ENCODE measurements at regions not wholly inside any gene's neighbourhood (a gene's known extent, or its start where the extent isn't known, plus 50 kb on each side); places are given as distances from the start of the nearest gene placed in this dataset.

DNA sequence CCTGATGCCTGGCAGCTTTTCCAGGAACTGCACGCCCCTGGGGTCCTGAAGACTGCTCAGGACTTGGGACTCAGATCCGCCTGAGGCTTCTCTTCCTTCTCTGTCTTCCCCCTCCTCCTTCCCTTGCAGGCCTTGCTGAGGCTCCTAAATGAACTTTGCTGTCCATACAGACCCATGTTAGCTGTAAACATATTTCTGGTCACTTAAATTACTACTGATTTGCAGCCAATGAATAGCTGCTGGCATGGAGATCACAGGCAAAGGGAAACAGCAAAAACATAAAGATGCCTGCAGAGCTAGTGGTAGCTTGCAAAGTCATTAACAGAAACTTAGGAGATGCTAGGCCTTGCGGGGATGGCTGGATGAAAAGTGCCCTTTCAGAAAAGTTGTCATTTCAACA lies 261.9 kb downstream of the GADD45G start:
- no peak overlapping the region for H3K4me3 ChIP-seq (ENCODE audit: control insufficient read depth, low read depth, low read length)
- TF ChIP-seq, protein P1, sequence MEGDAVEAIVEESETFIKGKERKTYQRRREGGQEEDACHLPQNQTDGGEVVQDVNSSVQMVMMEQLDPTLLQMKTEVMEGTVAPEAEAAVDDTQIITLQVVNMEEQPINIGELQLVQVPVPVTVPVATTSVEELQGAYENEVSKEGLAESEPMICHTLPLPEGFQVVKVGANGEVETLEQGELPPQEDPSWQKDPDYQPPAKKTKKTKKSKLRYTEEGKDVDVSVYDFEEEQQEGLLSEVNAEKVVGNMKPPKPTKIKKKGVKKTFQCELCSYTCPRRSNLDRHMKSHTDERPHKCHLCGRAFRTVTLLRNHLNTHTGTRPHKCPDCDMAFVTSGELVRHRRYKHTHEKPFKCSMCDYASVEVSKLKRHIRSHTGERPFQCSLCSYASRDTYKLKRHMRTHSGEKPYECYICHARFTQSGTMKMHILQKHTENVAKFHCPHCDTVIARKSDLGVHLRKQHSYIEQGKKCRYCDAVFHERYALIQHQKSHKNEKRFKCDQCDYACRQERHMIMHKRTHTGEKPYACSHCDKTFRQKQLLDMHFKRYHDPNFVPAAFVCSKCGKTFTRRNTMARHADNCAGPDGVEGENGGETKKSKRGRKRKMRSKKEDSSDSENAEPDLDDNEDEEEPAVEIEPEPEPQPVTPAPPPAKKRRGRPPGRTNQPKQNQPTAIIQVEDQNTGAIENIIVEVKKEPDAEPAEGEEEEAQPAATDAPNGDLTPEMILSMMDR (IDR thresholded peaks at IDR 0.05; ENCODE audit: control insufficient read depth, insufficient read depth, low read depth, low read length, missing control alignments), result no peak
- no peak for DNase-seq (ENCODE audit: low read depth)

DNA sequence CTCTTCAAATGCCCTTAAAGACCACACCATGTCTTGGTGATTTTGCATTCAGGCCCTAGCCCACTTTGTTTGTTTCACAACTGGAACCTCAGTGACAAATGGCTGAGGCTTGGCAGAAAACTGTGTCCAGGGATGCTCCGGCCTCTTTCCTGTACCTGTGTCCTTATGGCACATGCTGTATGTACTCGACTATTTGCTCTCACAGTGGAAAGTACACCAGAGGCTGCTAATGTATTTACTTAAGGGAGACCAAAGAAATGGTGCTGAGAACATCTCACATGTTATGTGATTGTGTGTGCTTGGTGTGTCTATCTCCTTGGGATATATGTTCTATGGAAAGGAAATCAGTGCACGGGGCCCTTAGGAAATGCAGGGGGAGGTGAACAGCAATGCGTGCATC lies 263.3 kb downstream of the GADD45G start:
- H3K4me3 ChIP-seq (ENCODE audit: control insufficient read depth, low read depth, low read length), result no peak overlapping the region
- TF ChIP-seq, protein P1 (IDR thresholded peaks at IDR 0.05; ENCODE audit: control insufficient read depth, insufficient read depth, low read depth, low read length, missing control alignments), result no peak
- DNase-seq (ENCODE audit: low read depth), result no peak

DNA sequence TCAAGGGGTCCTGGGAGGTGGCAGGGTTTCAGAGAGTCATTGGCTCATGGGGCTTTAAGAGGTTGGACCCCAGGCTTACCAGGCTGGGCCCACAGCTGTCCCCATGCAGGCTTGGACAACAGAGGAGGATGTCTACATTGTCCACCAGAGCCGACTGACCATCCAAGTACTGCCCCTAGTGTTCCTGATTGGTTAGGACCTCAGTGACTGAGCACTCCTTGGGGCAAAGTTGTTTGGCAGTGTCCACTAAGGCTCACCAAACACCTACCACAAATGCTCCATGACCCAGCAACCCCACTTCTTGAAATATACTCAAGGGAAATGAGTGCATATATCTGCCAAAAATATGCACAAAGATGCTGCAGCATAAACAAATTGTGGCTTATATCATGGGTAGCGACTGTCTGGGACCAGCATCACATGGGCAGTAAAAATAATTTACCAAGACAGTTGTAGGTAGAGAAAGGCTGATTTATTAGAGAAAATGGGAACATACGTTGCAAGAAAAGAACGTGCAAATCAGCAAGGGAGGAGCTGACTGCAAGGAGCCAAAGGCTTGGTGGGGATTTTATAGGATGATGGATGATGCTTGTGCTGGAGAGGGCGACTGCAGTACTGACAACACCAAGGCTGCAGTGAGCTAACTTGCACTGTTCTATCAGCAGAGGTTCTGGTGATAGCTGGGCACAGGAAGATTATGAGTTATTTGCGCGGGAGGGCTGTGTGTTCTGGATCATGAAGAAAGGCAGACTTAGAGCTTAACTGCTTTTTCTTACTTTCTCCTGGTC lies 265.2 kb downstream of the GADD45G start:
- TF ChIP-seq, protein P1 (IDR thresholded peaks at IDR 0.05; ENCODE audit: control insufficient read depth, insufficient read depth, low read depth, low read length, missing control alignments), result no peak
- no peak for DNase-seq (ENCODE audit: low read depth)
- no peak overlapping the region for H3K4me3 ChIP-seq (ENCODE audit: control insufficient read depth, low read depth, low read length)

DNA sequence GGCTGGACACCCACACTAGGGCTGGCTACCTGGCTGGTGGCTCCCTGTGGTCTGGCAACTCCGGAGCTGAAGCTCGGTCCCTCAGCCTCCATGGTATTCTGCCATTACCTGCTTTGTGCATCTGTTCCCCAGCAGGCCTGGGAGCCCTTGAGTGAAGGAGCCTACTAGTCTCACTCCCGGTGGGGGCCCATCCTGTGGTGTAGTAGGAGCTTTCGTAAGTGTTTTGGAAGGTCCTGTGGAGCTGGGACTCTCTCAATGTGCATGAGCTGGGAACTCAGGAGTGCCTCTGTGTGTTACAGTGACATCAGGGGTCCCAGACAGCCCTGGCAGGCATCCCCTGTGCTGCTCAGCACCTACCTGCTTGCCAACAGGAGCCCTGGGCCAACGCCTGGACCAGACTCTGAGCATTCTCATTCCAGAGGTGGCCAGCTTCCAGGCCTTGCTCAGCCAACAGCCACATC lies 267.1 kb downstream of the GADD45G start:
- no peak overlapping the region for H3K4me3 ChIP-seq (ENCODE audit: control insufficient read depth, low read depth, low read length)
- DNase-seq (ENCODE audit: low read depth), result no peak
- TF ChIP-seq, protein P1 (IDR thresholded peaks at IDR 0.05; ENCODE audit: control insufficient read depth, insufficient read depth, low read depth, low read length, missing control alignments), result no peak

DNA sequence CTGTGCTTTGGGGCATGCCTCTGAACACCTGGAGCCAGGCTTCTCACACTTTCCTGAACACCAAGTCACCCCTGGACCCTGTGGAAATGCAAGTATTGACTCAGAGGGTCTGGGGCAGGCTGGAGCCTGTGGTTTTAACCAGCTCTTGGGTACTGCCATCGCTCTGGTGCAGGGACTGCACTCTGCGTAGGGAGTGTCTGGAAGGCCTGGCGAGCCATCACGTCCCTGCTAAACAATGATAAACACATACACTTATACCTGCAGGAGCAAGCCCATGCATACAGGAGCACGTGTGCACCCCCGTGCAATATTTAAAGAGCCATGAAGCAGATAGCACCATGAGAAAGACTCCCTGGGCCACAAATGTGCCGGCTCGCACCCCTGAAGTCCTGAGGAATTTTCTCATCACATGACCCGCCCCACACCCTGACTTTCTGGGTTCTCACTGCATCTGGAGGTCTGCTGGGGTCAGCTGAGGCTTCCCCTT lies 267.7 kb downstream of the GADD45G start:
- TF ChIP-seq, protein P1 (IDR thresholded peaks at IDR 0.05; ENCODE audit: control insufficient read depth, insufficient read depth, low read depth, low read length, missing control alignments), result no peak
- no peak for DNase-seq (ENCODE audit: low read depth)
- no peak overlapping the region for H3K4me3 ChIP-seq (ENCODE audit: control insufficient read depth, low read depth, low read length)

DNA sequence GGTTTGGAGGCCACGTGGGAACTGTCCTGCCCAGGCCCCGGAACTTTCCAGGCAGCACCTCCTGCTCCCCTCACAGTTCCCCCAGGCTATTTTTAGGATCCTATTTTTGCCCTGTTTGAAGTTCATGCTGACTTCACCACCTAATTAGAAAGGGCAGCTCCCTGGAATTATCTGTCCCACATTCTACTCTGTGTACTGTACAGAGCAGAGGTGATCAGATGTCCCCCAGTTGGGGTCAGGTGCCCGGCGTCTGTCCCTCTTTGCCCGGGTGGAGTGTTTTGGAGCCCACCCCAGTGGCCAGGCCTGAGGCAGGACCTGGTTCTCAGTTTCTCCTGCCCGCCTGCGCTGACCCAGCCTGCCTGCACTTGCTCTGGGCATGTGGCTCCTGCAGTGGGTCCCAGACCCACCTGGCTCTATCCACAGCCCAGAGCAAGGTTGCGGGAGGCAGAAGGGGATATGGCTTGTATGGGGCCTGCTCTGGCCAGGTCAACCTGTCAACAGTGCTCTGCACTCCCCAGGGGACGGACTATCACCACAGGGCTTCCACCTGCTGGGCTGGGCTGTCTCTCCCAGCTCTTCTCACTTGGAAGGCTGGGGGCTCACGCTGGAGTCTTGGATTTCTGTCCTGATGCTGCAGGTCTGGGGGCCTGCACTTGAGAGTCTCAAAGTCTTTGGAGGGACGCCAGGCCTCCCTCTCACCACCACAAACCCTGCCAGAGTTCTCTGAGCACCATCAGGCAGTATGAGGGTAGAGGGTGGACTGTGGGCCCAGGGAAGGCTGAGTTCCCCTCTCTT lies 268.3 kb downstream of the GADD45G start:
- no peak overlapping the region for H3K4me3 ChIP-seq (ENCODE audit: control insufficient read depth, low read depth, low read length)
- DNase-seq (ENCODE audit: low read depth), result no peak
- TF ChIP-seq, protein P1 (IDR thresholded peaks at IDR 0.05; ENCODE audit: control insufficient read depth, insufficient read depth, low read depth, low read length, missing control alignments), result no peak
